HCEC 1CT (cell line): ENCODE measurements at regions not wholly inside any gene's neighbourhood (a gene's known extent, or its start where the extent isn't known, plus 50 kb on each side); places are given as distances from the start of the nearest gene placed in this dataset.

Source experiments
- DNase-seq: peaks from one replicate; pipeline ENCODE4 v3.0.0-alpha.2; 2017

DNA sequence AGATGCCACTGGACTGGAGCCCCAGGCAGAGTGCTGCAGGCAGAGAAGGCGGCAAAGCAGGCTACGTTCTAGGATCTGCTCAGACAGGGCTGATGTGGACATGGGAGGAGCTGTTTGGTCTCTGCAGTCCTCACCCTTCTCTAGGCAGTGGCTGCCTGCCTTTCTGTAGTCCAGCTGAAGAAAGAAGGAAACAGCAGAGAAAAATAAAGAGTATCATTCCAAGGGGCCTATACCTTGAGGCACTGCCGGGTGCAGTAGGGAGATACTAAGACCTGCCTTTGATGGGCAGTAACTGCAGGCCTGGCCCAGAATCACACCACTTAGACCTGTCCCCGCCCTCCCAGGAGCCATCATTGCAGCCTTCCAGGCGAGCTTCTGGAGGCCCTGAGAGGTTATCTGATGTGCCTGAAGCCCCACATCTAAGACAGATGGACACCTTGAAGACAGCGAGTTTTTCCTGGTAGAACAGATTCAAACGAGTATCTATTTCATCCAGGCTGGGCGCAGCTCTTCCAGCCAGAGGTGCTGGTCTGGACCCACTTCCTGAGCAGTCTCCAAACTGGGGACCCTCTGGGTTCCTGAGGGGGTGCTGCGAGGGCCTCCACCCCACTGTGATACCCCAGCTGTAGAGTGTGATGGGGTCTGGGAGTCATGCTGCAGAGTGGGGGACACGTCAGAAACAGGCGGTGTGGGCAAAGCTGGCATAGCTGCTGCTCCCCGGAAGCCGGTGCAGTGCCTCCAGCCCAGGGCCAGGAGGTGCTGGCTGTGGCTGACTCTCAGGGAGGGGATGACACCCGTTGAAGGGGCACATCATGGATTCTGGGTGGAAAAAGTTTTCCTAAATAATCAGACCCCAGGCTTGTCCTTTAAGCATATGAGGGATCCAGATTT, 87.3 kb upstream of the OTOS start:
- DNase-seq: no peak

DNA sequence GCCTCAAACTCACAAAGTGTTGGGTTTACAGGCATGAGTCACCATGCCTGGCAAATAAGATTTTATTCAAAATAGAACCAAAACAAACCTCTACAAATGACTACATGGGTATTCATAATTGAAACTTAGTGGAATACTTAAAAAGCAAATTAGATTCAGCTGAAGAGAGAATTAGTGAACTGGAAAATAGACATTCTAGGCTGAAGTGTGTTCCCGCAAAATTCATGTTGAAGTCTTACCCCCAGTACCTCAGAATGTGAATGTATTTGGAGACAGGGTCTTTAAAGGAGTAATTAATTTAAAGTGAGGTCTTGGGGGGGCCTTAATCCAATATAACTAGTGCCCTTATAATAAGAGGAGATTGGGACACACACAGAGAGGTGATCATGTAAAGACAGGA, 88.5 kb upstream of the OTOS start:
- DNase-seq: no peak

DNA sequence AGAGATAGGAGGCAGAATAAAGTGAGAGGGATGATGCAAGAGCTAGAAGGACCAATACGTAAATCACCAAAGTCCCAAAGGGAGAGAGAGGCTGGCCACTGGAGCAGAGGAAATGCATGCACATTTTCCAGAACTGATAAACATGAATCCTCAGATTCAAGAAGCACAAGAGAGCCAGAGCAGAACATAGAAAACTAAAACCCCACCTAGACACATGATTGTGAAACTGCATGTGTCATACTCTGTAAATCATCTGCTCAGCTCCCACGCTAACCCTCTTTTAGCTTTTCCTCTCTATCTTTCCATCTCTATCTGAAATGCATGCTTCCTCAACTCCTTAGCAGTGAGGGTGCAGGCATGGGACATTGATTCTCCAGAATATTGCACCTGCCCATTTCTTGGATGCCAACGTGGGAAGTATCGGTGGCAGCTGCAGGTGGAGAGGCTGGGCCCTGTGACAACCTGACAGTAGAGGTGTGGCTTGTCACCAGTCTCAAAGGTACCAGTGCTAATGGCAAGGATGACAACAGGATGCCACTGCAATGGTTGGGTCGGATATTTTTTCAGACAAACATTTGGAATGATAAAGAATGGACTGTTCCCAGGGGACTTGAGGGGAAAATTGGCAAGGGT, 89.3 kb upstream of the OTOS start:
- peak; percentile 22 for DNase-seq

DNA sequence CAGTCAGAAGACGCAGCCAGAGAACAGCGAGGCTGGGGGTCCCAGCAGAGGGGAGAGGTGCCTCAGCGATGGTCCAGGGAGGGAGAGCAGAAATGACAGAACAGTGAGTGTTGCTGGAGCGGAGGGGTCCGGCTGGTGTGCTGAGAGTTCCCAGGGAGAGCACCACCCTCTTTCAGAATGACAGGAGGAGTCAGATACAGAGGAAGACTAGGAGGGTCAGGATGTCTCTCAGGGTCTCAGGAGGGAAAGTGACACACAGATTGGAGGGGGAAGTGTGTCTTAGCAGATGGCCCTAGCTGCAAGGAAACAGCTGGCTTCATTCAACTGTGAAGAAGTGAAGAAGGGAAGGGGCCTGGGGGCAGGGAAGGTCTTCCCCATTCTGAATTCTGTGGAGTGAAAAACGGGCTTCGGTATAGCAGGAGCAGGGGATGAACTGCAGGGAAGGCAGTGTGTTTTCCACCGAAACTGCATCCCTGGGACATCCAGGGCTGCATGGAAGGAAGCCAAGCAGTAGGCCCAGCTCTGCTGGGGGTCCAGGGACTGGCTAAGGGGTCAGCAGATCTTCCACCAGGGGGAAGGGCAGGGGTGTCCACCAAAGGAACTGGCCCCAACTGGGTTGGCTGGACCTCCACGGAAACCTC, 90.0 kb upstream of the OTOS start:
- no peak for DNase-seq

DNA sequence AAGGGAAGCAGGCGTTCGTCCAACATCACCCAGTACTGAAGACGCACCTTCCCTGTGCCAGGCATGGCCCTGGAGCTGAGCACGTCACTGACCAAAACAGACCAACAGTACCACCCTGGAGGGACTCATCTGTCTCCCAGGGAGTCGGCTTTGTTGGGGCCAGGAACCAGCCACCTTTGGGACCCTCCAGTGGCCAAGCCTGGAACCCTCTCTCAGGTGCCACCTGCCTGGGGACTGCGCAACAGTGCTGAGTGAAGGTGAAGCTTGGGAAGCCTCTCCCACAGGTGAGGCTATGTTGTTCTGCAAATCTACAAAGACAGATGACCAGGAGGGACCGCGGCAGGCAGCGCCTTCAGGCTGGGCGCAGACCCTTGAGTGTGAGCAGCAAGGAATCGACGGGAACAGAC, 91.4 kb upstream of the OTOS start:
- DNase-seq: no peak

DNA sequence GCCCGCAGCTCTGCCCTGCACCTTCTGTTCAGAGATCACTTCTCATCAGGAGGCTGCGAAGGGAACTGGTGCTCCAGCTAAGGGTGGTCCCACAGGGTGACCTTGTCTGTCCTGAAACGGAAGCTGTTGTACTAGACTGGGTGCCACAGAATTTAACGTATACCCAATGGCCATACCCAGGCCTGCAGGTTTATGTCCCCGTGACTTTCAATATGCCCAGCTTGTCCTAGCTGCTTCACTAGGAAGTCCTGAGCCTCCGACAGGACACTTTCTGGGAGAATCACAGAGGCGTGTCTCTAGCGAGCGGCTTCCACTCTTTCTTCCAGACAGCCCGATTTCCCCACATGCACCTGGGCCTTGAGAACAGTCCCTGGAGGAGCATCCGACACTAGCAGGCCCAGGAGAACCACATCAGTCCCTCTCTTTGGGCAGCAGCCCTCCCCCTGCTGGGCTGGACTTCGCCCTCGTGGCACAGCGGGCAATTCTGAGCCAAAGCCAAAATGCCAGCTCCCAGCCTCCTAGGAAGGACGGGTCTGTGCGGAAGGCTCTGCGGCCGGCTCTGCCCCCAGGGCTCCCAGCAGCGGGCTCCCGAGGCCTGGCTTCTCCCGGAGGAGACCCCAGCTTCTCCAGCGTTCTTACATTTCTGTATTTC, 91.9 kb upstream of the OTOS start:
- no peak for DNase-seq

DNA sequence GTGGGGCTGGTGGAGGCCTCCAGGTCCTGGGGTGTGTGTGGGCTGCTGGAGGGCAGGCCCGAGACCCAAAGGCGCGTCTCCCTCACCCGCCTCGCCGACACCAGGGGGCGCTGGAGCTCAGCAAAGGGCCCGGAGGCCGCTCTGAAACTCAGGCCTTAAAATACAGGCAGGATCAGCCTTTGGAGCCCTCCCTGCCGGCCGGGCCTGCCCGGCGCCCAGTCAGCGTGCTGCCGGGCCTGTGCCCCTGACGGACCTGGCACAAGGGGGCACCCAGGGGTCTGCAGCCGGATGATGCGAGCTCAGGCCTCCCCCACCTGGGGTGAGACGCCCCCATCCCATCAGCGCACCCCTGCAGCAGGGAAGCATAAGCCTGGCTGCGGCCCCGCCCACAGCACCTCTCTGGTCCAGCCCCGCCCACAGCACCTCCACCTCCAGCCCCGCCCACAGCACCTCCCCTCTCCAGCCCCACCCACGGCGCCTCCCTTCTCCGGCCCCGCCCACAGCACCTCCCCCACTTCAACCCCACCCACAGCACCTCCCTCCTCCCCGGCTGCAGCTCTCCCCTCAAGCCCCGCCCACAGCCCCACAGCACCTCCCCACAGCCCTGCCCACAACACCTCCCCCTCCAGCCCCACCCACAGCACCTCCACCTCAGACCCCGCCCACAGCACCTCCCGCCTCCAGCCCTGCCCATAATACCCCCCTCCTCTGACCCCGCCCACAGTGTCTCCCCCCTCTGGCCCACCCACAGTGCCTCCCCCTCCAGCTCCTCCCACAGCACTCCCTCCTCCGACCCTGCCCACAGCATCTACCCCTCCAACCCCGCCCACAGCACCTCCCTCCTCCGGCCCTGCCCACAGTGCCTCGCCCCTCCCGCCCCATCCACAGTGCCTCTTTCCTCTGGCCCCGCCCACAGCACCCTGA, 92.8 kb upstream of the OTOS start:
- DNase-seq: peak; percentile 72

DNA sequence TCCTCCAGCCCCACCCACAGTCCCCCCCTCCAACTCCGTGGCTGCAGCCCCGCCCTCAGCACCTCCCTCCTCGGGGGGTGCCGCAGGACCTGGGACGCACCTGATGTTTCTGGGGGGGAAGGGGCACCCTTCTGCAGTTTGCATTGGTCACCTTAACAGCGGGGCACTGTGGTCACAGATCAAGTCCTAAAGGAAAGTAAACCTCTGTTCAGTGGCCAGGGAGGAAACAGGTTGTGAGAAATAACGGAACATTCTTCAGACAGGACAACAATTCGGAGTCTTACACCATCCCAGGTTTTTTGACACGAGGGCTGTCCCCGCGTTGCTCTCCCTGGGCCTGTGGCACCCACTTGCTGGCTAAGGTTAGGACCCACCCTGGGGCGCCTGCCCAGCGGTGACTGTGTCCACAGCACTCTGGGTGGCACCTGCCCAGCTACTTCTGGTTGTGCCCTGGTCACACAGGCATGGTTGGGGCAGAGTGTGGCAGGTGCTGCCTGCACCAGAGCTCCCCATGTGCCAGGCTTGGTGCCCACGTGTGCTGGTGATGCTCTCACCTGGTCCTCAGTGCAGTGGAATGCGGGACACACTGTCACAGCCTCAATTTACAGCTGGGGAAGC, 93.5 kb upstream of the OTOS start:
- DNase-seq: no peak

DNA sequence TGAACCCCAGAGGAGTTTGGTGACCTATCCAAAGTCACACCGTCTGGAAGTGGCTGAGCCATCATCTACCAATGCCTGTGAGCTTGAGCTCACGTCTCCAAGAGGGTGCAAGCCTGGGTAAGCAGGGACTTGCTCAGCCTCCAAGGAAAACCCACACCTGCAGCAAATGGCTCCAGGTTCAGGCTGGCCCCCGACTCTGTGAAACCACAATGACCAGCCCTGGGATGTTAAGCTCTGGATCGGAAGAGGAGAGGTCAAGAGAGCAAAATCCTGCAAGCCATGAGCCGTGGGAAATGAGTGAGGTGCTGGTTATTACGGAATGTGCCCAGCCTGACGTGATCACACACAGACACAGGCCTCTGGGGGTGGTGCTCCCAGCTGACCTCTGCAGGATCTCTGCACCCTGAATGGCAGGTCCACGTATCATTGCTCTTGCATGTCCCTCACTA, 94.1 kb upstream of the OTOS start:
- DNase-seq: peak; percentile 38

DNA sequence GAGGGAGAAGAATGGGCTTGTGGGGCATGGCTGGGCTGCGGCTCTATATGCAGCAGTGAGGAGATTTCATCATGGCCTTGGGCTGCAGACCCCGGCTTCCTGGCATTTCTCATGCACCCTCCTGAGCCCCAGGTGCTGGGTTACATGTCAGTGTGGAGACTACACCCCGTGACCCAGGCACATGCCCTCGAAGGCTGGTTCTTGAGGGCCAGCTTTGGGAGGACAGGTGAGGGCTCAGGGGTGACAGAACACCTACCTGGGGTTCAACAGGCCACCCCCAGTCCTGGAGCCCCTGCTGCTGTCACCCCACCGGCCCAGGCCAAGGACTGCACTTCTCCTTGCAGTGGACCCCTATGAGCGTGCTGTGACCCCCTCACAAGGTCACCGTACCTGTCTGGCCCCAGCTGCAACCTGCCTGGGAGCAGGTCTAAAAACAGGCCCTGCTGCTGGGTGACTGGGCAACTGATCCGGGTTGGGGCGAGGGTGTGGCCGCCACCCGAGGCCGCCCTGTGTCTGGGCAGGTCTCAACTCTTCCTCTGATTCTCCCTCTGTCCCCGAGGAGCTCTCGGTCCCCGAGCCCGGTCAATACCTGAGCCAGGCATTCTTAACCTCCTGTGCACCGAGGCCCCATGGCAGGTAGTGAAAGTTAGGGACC, 94.8 kb upstream of the OTOS start:
- DNase-seq: no peak

DNA sequence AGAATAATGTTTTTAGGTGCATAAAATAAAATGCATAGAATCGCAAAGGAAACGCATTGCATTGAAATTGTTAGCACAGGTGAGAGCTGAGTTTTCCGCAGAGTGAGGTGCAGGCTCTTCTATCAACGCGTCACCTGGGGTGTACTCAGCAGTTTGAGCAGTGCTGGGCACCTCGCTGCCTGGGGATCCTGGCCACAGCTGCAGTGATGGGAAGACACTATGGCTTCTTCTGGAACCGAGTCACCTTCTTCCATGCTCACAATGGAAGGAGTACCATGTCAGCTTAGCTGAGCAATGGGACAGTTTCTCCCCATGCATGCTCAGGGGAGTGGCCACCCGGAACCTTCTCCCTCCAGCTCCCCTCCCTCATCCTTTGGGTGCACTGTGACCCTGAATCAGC, 95.4 kb upstream of the OTOS start:
- no peak for DNase-seq

DNA sequence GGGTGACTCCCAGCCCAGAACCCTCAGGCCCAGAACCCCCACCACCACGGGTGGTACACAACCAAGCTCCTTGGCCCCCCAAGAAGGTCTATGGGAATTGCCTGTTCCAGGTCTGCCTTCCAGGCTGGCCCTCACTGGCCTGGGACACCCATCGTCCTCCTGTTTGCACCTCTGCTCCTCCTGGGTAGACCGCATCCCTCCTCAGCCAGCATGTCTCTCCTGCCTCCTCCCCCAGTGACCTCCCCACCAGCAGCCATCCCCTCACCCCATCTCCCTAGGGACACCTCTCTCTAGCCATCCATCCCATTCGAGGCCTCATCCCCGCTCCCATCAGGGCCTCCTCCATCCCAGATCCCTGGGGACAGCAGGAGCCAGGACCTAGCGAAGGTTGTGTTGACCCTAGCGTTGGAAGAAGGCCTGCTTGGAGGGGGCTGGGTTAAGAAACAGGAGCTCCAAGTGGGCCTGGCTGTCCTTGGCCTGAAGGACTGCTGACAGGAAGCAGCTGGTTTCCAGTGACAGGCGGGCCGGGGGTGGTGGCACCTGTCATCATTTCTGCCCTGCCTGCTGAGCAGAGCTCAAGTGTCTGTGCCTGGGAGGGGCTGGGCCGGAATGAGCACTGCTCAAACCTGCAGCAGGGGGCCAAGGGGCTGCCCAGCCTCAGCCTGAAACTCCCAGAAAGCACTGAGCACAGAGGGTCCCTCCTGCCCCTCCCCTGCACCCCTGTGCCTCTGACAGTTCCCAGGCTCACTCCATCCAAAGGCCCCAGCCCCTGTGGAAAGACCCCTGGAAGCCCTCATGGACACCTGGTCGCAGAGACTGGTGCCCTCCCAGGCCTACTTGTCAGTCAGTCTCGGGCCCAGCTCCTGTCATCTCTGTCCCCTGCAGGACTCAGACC, 96.0 kb upstream of the OTOS start:
- no peak for DNase-seq

DNA sequence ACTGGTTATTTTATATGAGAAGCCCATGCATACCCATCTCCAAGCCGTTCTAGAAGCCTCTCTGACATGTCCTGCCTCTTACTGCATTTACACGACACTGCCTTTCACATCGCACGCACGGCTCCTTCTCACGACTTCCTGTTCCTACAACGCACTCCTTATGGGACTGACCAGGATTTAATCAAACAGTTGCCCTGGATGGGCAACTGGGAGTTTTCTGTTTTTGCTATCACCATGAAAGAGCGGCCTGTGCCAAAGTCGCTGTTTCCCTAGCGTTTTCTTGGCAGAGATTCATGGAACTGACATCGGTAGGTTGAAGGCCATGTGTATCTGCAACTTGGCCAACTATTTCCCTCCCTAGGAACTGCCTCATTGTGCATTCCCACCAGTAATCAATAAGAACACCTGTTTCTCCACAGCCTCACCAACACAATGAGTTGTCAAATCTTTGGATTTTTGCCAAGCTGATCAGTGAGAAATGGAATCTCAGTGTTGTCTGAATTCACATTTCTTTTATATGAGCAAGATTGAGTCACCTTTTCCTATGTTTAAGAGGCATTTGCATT, 97.2 kb upstream of the OTOS start:
- DNase-seq: peak; percentile 84

DNA sequence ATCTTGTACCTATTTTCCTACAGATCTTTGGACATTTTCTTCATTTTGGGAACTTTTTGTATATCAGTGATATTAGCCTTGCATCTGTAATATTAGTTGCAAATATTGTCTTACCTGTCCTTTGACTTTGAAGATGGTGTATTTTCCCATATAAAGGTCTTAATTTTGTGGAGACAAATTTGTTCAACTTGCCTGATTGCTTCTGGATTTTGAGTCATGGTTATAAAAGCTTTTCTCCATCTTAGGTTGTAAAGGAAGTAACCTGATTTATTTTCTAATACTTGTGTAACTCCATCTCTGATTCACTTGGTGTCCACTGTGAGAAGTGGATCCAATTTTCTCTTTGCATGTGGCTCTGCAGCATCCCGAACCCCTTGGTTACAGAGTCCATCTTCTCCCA, 97.7 kb upstream of the OTOS start:
- no peak for DNase-seq

DNA sequence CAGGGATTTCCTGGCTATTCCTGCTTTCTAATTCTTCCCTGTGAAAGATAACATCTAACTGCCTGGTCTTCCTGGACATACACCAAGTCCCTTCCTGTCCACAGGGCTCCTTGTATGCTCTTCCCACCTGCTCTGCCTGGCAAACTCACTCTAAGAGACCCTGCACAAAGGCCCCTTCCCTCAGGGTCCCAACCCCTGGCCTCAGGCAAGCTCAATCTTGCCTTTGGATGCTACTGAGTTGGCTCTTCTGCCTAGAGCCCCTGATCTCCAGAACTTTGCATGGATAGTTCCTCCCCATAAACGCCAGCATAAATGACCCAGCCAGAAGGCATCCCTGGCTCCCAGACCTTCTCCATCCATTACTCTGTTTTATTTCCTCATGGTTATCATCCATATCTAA, 98.3 kb upstream of the OTOS start:
- DNase-seq: no peak

DNA sequence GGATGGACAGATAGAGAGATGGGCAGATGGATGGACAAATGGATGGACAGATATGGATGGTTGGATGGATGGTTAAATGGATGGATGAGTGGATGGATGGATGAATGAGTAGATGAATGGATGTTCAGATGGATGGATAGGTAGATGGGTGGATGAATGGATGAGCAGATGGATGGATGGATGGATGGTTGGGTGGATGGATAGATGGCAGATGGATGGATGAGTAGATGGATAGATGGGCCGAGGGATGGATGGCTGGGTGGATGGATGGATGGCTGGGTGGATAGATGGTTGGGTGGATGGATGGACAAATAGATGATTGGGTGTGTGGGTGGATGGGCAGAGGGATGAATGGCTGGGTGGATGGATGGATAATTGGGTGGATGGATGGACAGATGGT, 98.9 kb upstream of the OTOS start:
- DNase-seq: no peak

DNA sequence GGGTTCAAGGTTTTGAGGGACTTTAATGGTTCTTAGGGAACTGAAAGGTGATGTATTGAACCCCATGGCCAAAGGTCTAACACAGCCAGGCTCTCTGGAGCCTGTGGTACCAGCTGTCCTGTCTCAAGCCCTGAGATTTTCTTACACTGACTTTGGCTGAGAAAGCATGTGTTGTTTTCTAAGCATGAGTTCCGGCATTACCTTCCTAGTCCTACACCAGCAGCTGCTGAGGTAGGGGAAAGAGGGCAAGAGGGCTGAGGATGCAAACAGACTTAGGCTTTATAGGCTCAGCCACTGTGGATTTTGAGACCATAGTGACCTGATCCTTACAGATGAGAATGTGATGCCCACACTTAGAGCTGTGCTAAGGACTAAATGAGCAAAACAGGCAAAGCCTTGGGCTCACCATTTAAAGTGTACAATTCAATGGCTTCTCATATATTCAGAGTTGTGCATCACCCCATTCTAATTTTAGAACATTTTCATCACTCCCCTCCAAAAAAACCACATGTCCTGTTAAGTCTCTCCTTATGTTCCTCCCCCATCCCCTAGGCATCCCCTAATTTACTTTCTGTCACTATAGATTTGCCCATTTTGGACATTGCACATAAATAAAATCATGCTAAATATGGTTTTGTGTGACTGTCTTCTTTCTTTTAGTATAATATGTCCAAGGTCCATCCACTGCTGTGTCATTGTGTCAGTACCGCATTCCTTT, 99.7 kb upstream of the OTOS start:
- DNase-seq: no peak

DNA sequence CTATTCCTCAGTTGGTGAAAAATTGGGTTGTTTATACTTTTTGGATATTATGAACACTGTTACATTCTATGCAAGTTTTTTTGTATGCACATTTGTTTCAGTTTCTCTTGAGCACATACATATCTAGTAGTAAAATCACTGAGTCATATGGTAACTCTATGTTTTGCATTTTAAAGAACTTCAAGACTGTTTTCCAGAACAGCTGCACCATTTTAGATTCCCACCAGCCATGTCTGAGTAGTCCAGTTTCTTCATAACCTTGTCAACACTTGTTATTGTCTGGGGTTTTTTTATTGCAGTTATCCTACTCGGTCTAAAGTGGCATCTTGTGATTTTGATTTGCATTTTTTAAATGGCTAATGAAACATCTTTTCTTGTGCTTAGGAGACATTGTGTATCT, 100.3 kb upstream of the OTOS start:
- DNase-seq: no peak

DNA sequence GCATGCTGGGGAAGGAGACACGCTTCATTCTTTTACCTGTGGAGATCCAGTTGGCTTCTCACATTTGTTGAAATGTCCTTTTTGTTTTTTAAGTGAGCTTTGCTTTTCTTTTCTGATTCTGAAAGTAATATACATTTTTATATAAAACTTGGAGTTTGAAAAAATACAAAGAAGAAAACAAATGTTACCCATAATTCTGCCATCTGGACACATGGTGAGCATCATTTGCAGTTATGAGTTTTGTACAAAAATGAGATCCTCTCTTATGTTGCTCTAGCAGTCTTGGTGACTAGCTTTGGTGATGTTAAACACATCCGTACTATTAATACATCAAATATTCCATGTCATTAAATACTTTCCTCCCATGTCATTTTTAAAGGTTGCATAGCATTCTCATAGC, 101.1 kb upstream of the OTOS start:
- no peak for DNase-seq
